ENCODE measurements at regions not wholly inside any gene's neighbourhood (a gene's known extent, or its start where the extent isn't known, plus 50 kb on each side); places are given as distances from the start of the nearest gene placed in this dataset.

- DNase-seq (ENCODE audit: low read depth), result no peak
Observed at GRCh38 chr18:56083523-56084287, 495.7 kb upstream of the TCF4 start.

- DNase-seq (ENCODE audit: low read depth), result no peak
Observed at GRCh38 chr18:56083097-56083521, 495.1 kb upstream of the TCF4 start.

- DNase-seq (ENCODE audit: low read depth), result no peak
Observed at GRCh38 chr18:56076723-56077122, 488.7 kb upstream of the TCF4 start.

- DNase-seq (ENCODE audit: low read depth), result no peak
Observed at GRCh38 chr18:56068701-56069100, 480.7 kb upstream of the TCF4 start.

- DNase-seq (ENCODE audit: low read depth), result no peak
Observed at GRCh38 chr18:56067969-56068671, 480.1 kb upstream of the TCF4 start.

GRCh38 chr18:56067214-56067894 lies 479.4 kb upstream of the TCF4 start:
- DNase-seq (ENCODE audit: low read depth), result no peak

GRCh38 chr18:56066524-56067213 lies 478.7 kb upstream of the TCF4 start:
- DNase-seq (ENCODE audit: low read depth), result no peak

GRCh38 chr18:56065086-56065485 lies 477.1 kb upstream of the TCF4 start:
- no peak for DNase-seq (ENCODE audit: low read depth)

GRCh38 chr18:56062931-56063330 lies 474.9 kb upstream of the TCF4 start:
- DNase-seq (ENCODE audit: low read depth), result no peak

GRCh38 chr18:56060967-56061541 lies 473.1 kb upstream of the TCF4 start:
- no peak for DNase-seq (ENCODE audit: low read depth)

- DNase-seq (ENCODE audit: low read depth), result no peak
Observed at GRCh38 chr18:56052202-56052601, 464.2 kb upstream of the TCF4 start.

- no peak for DNase-seq (ENCODE audit: low read depth)
Observed at GRCh38 chr18:56044239-56044638, 456.2 kb upstream of the TCF4 start.

- no peak for DNase-seq (ENCODE audit: low read depth)
Observed at GRCh38 chr18:56043641-56044061, 455.7 kb upstream of the TCF4 start.

- DNase-seq (ENCODE audit: low read depth), result no peak
Observed at GRCh38 chr18:56042915-56043536, 455.0 kb upstream of the TCF4 start.

- no peak for DNase-seq (ENCODE audit: low read depth)
Observed at GRCh38 chr18:56038171-56039030, 450.4 kb upstream of the TCF4 start.

- DNase-seq (ENCODE audit: low read depth), result no peak
Observed at GRCh38 chr18:56036741-56037140, 448.7 kb upstream of the TCF4 start.

- no peak for DNase-seq (ENCODE audit: low read depth)
Observed at GRCh38 chr18:56035546-56035945, 447.6 kb upstream of the TCF4 start.

GRCh38 chr18:56034949-56035348 lies 447.0 kb upstream of the TCF4 start:
- no peak for DNase-seq (ENCODE audit: low read depth)

GRCh38 chr18:56030060-56030459 lies 442.1 kb upstream of the TCF4 start:
- no peak for DNase-seq (ENCODE audit: low read depth)

GRCh38 chr18:56028514-56028913 lies 440.5 kb upstream of the TCF4 start:
- no peak for DNase-seq (ENCODE audit: low read depth)

GRCh38 chr18:56026509-56026908 lies 438.5 kb upstream of the TCF4 start:
- no peak for DNase-seq (ENCODE audit: low read depth)

Data from activated T-cell treated with anti-CD3 and anti-CD28 coated beads for 48 hours (primary cell).